ENCODE measurements at regions not wholly inside any gene's neighbourhood (a gene's known extent, or its start where the extent isn't known, plus 50 kb on each side); places are given as distances from the start of the nearest gene placed in this dataset.

GRCh38 chr6:48825501-48826151 lies 637.4 kb downstream of the MMUT start:
- no peaks in the 10 kb centered on the region for H4K20me1 ChIP-seq (ENCODE audit: insufficient read depth, low read length)
- H3F3A ChIP-seq (ENCODE audit: insufficient read depth, low read length) = no peaks in the 10 kb centered on the region
- H3K79me2 ChIP-seq (ENCODE audit: insufficient read depth, low read length) = no peaks in the 10 kb centered on the region
- H3K9ac ChIP-seq (ENCODE audit: low read length) = no peak overlapping the region
- H3K36me3 ChIP-seq (ENCODE audit: insufficient read depth, low read length) = no peaks in the 10 kb centered on the region
- H3K9me3 ChIP-seq (ENCODE audit: low read length) = no peaks in the 10 kb centered on the region
- H3K4me3 ChIP-seq (ENCODE audit: low read depth, low read length, poor library complexity, severe bottlenecking) = no peak overlapping the region
- H2AFZ ChIP-seq (ENCODE audit: low read length) = no peak overlapping the region
- no peak for TF ChIP-seq EZH2 (IDR thresholded peaks at IDR 0.05; ENCODE audit: borderline replicate concordance, low read length)
- H3K27me3 ChIP-seq (ENCODE audit: insufficient read depth, low read length) = no peaks in the 10 kb centered on the region
- no peak overlapping the region for H3K27ac ChIP-seq (ENCODE audit: low read depth, low read length, poor library complexity, severe bottlenecking)
- H3K9me2 ChIP-seq (ENCODE audit: low read depth, low read length) = no peaks in the 10 kb centered on the region
- no peaks in the 10 kb centered on the region for H3K4me1 ChIP-seq (ENCODE audit: insufficient read depth, low read length, severe bottlenecking)
- no peak overlapping the region for H3K4me2 ChIP-seq (ENCODE audit: low read length)

- H3K27ac ChIP-seq (ENCODE audit: low read depth, low read length, poor library complexity, severe bottlenecking) = no peak overlapping the region
- H3K4me3 ChIP-seq (ENCODE audit: low read depth, low read length, poor library complexity, severe bottlenecking) = no peak overlapping the region
- H3K9me3 ChIP-seq (ENCODE audit: low read length) = no peaks in the 10 kb centered on the region
- no peak overlapping the region for H3K9ac ChIP-seq (ENCODE audit: low read length)
- no peak overlapping the region for H2AFZ ChIP-seq (ENCODE audit: low read length)
- H3K27me3 ChIP-seq (ENCODE audit: insufficient read depth, low read length) = no peaks in the 10 kb centered on the region
- no peaks in the 10 kb centered on the region for H3K4me1 ChIP-seq (ENCODE audit: insufficient read depth, low read length, severe bottlenecking)
- TF ChIP-seq CTCF (IDR thresholded peaks at IDR 0.05; ENCODE audit: low read length) (no peak), EZH2 (IDR thresholded peaks at IDR 0.05; ENCODE audit: borderline replicate concordance, low read length) (no peak)
- H4K20me1 ChIP-seq (ENCODE audit: insufficient read depth, low read length) = no peaks in the 10 kb centered on the region
- H3K4me2 ChIP-seq (ENCODE audit: low read length) = no peak overlapping the region
- no peaks in the 10 kb centered on the region for H3K36me3 ChIP-seq (ENCODE audit: insufficient read depth, low read length)
- no peaks in the 10 kb centered on the region for H3K9me2 ChIP-seq (ENCODE audit: low read depth, low read length)
- no peaks in the 10 kb centered on the region for H3F3A ChIP-seq (ENCODE audit: insufficient read depth, low read length)
- H3K79me2 ChIP-seq (ENCODE audit: insufficient read depth, low read length) = no peaks in the 10 kb centered on the region
Measured at GRCh38 chr6:48818052-48818412, 645.0 kb downstream of the MMUT start.

- Histone ChIP-seq H3K4me3 (ENCODE audit: low read depth, low read length, poor library complexity, severe bottlenecking) (no peak overlapping the region), H3K27me3 (ENCODE audit: insufficient read depth, low read length) (no peaks in the 10 kb centered on the region), H3K9me3 (ENCODE audit: low read length) (no peaks in the 10 kb centered on the region), H3F3A (ENCODE audit: insufficient read depth, low read length) (no peaks in the 10 kb centered on the region), H2AFZ (ENCODE audit: low read length) (no peak overlapping the region), H3K9ac (ENCODE audit: low read length) (no peak overlapping the region), H3K36me3 (ENCODE audit: insufficient read depth, low read length) (no peaks in the 10 kb centered on the region), H3K9me2 (ENCODE audit: low read depth, low read length) (no peaks in the 10 kb centered on the region), H4K20me1 (ENCODE audit: insufficient read depth, low read length) (no peaks in the 10 kb centered on the region), H3K4me2 (ENCODE audit: low read length) (no peak overlapping the region), H3K79me2 (ENCODE audit: insufficient read depth, low read length) (no peaks in the 10 kb centered on the region), H3K4me1 (ENCODE audit: insufficient read depth, low read length, severe bottlenecking) (no peaks in the 10 kb centered on the region), H3K27ac (ENCODE audit: low read depth, low read length, poor library complexity, severe bottlenecking) (no peak overlapping the region)
- TF ChIP-seq CTCF (IDR thresholded peaks at IDR 0.05; ENCODE audit: low read length) (no peak), EZH2 (IDR thresholded peaks at IDR 0.05; ENCODE audit: borderline replicate concordance, low read length) (no peak)
Measured at GRCh38 chr6:48817333-48818051, 645.6 kb downstream of the MMUT start.

Measured in OCI-LY1 (cell line).